ENCODE measurements at regions not wholly inside any gene's neighbourhood (a gene's known extent, or its start where the extent isn't known, plus 50 kb on each side); places are given as distances from the start of the nearest gene placed in this dataset.

GRCh38 chr7:9280088-9280487 lies 846.7 kb downstream of the NXPH1 start:
- no peak for TF ChIP-seq CTCF (IDR thresholded peaks at IDR 0.05; ENCODE audit: unreplicated experiment)
- DNase-seq (ENCODE audit: low spot score, unreplicated experiment) = no peak
- Mint-ChIP-seq H3K4me3 (ENCODE audit: low read depth) (no peak overlapping the region), H3K4me1 (ENCODE audit: low read depth) (no peaks in the 10 kb centered on the region), H3K9me3 (ENCODE audit: low read depth) (no peaks in the 10 kb centered on the region), H3K27ac (no peak overlapping the region), H3K27me3 (no peaks in the 10 kb centered on the region), H3K36me3 (ENCODE audit: insufficient read depth) (no peaks in the 10 kb centered on the region)

- Mint-ChIP-seq H3K36me3 (ENCODE audit: insufficient read depth) (no peaks in the 10 kb centered on the region), H3K4me3 (ENCODE audit: low read depth) (no peak overlapping the region), H3K9me3 (ENCODE audit: low read depth) (peaks cover 5% of the 10 kb centered on the region), H3K4me1 (ENCODE audit: low read depth) (no peaks in the 10 kb centered on the region), H3K27ac (no peak overlapping the region), H3K27me3 (no peaks in the 10 kb centered on the region)
- TF ChIP-seq CTCF (IDR thresholded peaks at IDR 0.05; ENCODE audit: unreplicated experiment) = no peak
- DNase-seq (ENCODE audit: low spot score, unreplicated experiment) = no peak
Measured at GRCh38 chr7:9283246-9283645, 849.8 kb downstream of the NXPH1 start.

GRCh38 chr7:9302436-9302835 lies 869.0 kb downstream of the NXPH1 start:
- Mint-ChIP-seq H3K9me3 (ENCODE audit: low read depth) (no peaks in the 10 kb centered on the region), H3K4me1 (ENCODE audit: low read depth) (no peaks in the 10 kb centered on the region), H3K27me3 (no peaks in the 10 kb centered on the region)

GRCh38 chr7:9307131-9307530 lies 873.7 kb downstream of the NXPH1 start:
- TF ChIP-seq CTCF (IDR thresholded peaks at IDR 0.05; ENCODE audit: unreplicated experiment) = no peak
- Mint-ChIP-seq H3K27ac (no peak overlapping the region), H3K4me3 (ENCODE audit: low read depth) (no peak overlapping the region), H3K4me1 (ENCODE audit: low read depth) (no peaks in the 10 kb centered on the region), H3K27me3 (no peaks in the 10 kb centered on the region), H3K9me3 (ENCODE audit: low read depth) (no peaks in the 10 kb centered on the region), H3K36me3 (ENCODE audit: insufficient read depth) (no peaks in the 10 kb centered on the region)
- no peak for DNase-seq (ENCODE audit: low spot score, unreplicated experiment)

More at GRCh38 chr7:9302436-9302835, 869.0 kb downstream of the NXPH1 start:
- DNase-seq (ENCODE audit: low spot score, unreplicated experiment) = no peak
- H3K4me3 Mint-ChIP-seq (ENCODE audit: low read depth) = no peak overlapping the region
- no peak for TF ChIP-seq CTCF (IDR thresholded peaks at IDR 0.05; ENCODE audit: unreplicated experiment)
- H3K27ac Mint-ChIP-seq = no peak overlapping the region
- H3K36me3 Mint-ChIP-seq (ENCODE audit: insufficient read depth) = no peaks in the 10 kb centered on the region

- no peaks in the 10 kb centered on the region for H3K36me3 Mint-ChIP-seq (ENCODE audit: insufficient read depth)
- H3K27ac Mint-ChIP-seq = no peak overlapping the region
- TF ChIP-seq CTCF (IDR thresholded peaks at IDR 0.05; ENCODE audit: unreplicated experiment) = no peak
- DNase-seq (ENCODE audit: low spot score, unreplicated experiment) = no peak
- H3K4me1 Mint-ChIP-seq (ENCODE audit: low read depth) = no peaks in the 10 kb centered on the region
- H3K27me3 Mint-ChIP-seq = no peaks in the 10 kb centered on the region
- H3K9me3 Mint-ChIP-seq (ENCODE audit: low read depth) = peaks cover 4% of the 10 kb centered on the region
- H3K4me3 Mint-ChIP-seq (ENCODE audit: low read depth) = no peak overlapping the region
Measured at GRCh38 chr7:9324513-9324912, 891.1 kb downstream of the NXPH1 start.
